ENCODE measurements at regions not wholly inside any gene's neighbourhood (a gene's known extent, or its start where the extent isn't known, plus 50 kb on each side); places are given as distances from the start of the nearest gene placed in this dataset.

DNA sequence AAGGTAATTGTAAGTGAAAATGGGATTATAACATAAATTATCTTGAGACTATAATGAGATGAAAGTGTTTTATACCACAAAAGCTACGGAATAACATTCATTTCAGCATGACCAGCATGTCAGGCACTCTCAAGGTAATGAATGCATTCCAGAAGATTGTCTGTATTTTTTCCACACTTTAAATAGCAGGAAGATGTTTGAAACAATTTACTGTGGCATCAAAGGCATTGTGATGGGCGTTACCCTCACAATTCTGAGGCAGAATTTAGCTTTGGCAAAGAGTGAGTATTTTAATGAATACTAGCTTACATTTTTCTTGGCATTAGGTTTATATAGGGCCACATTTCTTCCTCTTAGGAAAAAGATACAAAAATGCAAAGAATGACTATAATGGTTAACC, 627.2 kb downstream of the BCKDHB start:
- no peaks in the 10 kb centered on the region for H3K36me3 ChIP-seq (ENCODE audit: control insufficient read depth in 1 of 2, insufficient read depth in 2 of 2, low read length in 2 of 2)
- H3K79me2 ChIP-seq (ENCODE audit: insufficient read depth, low read length), result no peaks in the 10 kb centered on the region
- no peaks in the 10 kb centered on the region for H3K9me2 ChIP-seq (ENCODE audit: insufficient read depth)
- TF ChIP-seq YY1 (IDR thresholded peaks at IDR 0.05; ENCODE audit: extremely low read depth, insufficient replicate concordance, low read depth, low read length) (no peak), ELF1 (IDR thresholded peaks at IDR 0.05; ENCODE audit: borderline replicate concordance, low read depth) (no peak), SP1 (IDR thresholded peaks at IDR 0.05; ENCODE audit: low read depth) (no peak), ATF3 (IDR thresholded peaks at IDR 0.05) (no peak), EZH2phosphoT487 (IDR thresholded peaks at IDR 0.05; ENCODE audit: borderline replicate concordance) (no peak), ZNF274 (IDR thresholded peaks at IDR 0.05; ENCODE audit: low read depth, low read length) (no peak), CTCF (IDR thresholded peaks at IDR 0.05 in 2 of 3, conservative IDR thresholded peaks at IDR 0.05 in 1 of 3; ENCODE audit: borderline replicate concordance in 1 of 3, insufficient read depth in 1 of 3, low read depth in 2 of 3, low read length in 2 of 3) (no peak), EGR1 (IDR thresholded peaks at IDR 0.05; ENCODE audit: low read depth) (no peak), POLR2AphosphoS5 (IDR thresholded peaks at IDR 0.05; ENCODE audit: low read depth, low read length) (no peak)
- H3K9ac ChIP-seq (ENCODE audit: low read length), result no peak overlapping the region
- no peaks in the 10 kb centered on the region for H3K9me3 ChIP-seq (ENCODE audit: control insufficient read depth in 1 of 2, insufficient read depth in 1 of 2, low read depth in 1 of 2, low read length in 2 of 2)
- H3K4me2 ChIP-seq (ENCODE audit: low read length), result no peak overlapping the region
- no peaks in the 10 kb centered on the region for H3K27me3 ChIP-seq (ENCODE audit: insufficient read depth, low read length)
- H3K4me1 ChIP-seq (ENCODE audit: control insufficient read depth in 1 of 2, insufficient read depth in 2 of 2, low read length in 2 of 2), result no peaks in the 10 kb centered on the region
- no TSS peak for BruUV-seq (replicated peaks)
- ChIA-PET CTCF (no interaction called here), POLR2A (no interaction called here), RAD21 (ENCODE audit: low non-redundant PET in 1 of 2, low total read pairs in 2 of 2, uncharacterized antibody in 2 of 2, unreplicated experiment in 2 of 2) (no interaction called here)
- H2AFZ ChIP-seq (ENCODE audit: low read depth, low read length, poor library complexity, severe bottlenecking), result no peak overlapping the region
- no peak for ATAC-seq
- no peak overlapping the region for H3K4me3 ChIP-seq (replicated peaks in 1 of 2; ENCODE audit: low read depth in 1 of 2, low read length in 2 of 2)
- intact Hi-C loops (cut with micrococcal nuclease), result no loop called here
- no peak overlapping the region for H3K27ac ChIP-seq (ENCODE audit: low read depth, low read length)
- H4K20me1 ChIP-seq (ENCODE audit: insufficient read depth), result no peaks in the 10 kb centered on the region
- DNase-seq (ENCODE audit: low read depth, low spot score), result no peak
